HL-60 (cell line): ENCODE measurements at regions not wholly inside any gene's neighbourhood (a gene's known extent, or its start where the extent isn't known, plus 50 kb on each side); places are given as distances from the start of the nearest gene placed in this dataset.

ENCODE experiments used
- DNase-seq, 2 experiments: peaks; one replicate each; pipeline ENCODE4 v3.0.0-alpha.2; 2010 to 2020; ENCODE audit warnings: low read depth in 1 of 2, low spot score in 1 of 2
- H3K27ac ChIP-seq: fragments of 250-450 bp; sonication (Bioruptor Pico); replicated peaks from 2 replicates; pipeline ENCODE4 v1.5.1; 2020; ENCODE audit warnings: mild to moderate bottlenecking, moderate library complexity
- H3K27me3 ChIP-seq: fragments of 250-450 bp; sonication (Bioruptor Pico); 2 replicates; pipeline ENCODE4 v1.5.1; 2021; ENCODE audit warnings: mild to moderate bottlenecking, moderate library complexity; ENCODE audit not compliant: insufficient read depth, poor library complexity, severe bottlenecking
- H3K4me3 ChIP-seq: replicated peaks from 2 replicates; pipeline ENCODE4 v1.5.1; 2011; ENCODE audit warnings: mild to moderate bottlenecking, control low read depth, low read length; ENCODE audit not compliant: insufficient read depth
- GABPA ChIP-seq: IDR thresholded peaks from 2 replicates; pipeline ENCODE4 v1.6.1; 2012; ENCODE audit warnings: low read depth
- POLR2AphosphoS5 ChIP-seq: IDR thresholded peaks from 2 replicates; pipeline ENCODE4 v1.6.1; 2012; ENCODE audit warnings: low read depth
- SPI1 ChIP-seq: IDR thresholded peaks from 2 replicates; pipeline ENCODE4 v1.6.1; 2012; ENCODE audit warnings: low read depth, mild to moderate bottlenecking, borderline replicate concordance
- TF ChIP-seq, protein P1 (sequence below): IDR thresholded peaks from one replicate; pipeline ENCODE4 v1.5.1; 2011; ENCODE audit warnings: low read length, control low read depth, inconsistent platforms; ENCODE audit not compliant: insufficient read depth
- TF ChIP-seq, protein P2 (sequence below): IDR thresholded peaks from 2 replicates; pipeline ENCODE4 v1.6.1; 2012; ENCODE audit warnings: low read depth; ENCODE audit not compliant: insufficient replicate concordance

DNA sequence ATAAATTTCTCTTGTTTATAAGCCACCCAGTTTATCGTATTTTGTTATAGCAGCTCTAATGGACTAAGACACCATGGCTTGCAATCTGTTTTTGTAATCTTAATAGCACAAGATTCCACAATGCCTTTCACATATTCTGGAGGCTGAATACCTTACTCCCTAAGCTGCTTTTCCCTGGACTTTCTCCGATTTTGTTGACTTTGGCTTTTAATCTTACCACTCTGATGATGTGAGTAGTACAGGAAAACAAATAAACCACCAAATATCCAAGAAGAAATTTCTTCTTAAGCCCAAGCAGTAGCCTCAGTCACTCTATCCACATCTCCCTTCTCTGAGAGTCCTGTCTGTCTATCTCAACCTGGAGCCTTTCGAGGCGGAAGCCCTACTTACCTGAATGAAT lies 838.6 kb downstream of the LTN1 start:
- TF ChIP-seq POLR2AphosphoS5 (no peak), SPI1 (no peak)
- TF ChIP-seq, protein P1, sequence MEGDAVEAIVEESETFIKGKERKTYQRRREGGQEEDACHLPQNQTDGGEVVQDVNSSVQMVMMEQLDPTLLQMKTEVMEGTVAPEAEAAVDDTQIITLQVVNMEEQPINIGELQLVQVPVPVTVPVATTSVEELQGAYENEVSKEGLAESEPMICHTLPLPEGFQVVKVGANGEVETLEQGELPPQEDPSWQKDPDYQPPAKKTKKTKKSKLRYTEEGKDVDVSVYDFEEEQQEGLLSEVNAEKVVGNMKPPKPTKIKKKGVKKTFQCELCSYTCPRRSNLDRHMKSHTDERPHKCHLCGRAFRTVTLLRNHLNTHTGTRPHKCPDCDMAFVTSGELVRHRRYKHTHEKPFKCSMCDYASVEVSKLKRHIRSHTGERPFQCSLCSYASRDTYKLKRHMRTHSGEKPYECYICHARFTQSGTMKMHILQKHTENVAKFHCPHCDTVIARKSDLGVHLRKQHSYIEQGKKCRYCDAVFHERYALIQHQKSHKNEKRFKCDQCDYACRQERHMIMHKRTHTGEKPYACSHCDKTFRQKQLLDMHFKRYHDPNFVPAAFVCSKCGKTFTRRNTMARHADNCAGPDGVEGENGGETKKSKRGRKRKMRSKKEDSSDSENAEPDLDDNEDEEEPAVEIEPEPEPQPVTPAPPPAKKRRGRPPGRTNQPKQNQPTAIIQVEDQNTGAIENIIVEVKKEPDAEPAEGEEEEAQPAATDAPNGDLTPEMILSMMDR, result no peak
- no peaks in the 10 kb centered on the region for H3K27me3 ChIP-seq
- no peak for DNase-seq
- H3K27ac ChIP-seq, result no peak overlapping the region
- H3K4me3 ChIP-seq, result no peak overlapping the region

GRCh38 chr21:28152732-28153131 lies 839.9 kb downstream of the LTN1 start:
- no peak for DNase-seq
- H3K4me3 ChIP-seq, result no peak overlapping the region
- TF ChIP-seq GABPA (no peak), POLR2AphosphoS5 (no peak), SPI1 (no peak)
- TF ChIP-seq, protein P1, result no peak
- TF ChIP-seq, protein P2, sequence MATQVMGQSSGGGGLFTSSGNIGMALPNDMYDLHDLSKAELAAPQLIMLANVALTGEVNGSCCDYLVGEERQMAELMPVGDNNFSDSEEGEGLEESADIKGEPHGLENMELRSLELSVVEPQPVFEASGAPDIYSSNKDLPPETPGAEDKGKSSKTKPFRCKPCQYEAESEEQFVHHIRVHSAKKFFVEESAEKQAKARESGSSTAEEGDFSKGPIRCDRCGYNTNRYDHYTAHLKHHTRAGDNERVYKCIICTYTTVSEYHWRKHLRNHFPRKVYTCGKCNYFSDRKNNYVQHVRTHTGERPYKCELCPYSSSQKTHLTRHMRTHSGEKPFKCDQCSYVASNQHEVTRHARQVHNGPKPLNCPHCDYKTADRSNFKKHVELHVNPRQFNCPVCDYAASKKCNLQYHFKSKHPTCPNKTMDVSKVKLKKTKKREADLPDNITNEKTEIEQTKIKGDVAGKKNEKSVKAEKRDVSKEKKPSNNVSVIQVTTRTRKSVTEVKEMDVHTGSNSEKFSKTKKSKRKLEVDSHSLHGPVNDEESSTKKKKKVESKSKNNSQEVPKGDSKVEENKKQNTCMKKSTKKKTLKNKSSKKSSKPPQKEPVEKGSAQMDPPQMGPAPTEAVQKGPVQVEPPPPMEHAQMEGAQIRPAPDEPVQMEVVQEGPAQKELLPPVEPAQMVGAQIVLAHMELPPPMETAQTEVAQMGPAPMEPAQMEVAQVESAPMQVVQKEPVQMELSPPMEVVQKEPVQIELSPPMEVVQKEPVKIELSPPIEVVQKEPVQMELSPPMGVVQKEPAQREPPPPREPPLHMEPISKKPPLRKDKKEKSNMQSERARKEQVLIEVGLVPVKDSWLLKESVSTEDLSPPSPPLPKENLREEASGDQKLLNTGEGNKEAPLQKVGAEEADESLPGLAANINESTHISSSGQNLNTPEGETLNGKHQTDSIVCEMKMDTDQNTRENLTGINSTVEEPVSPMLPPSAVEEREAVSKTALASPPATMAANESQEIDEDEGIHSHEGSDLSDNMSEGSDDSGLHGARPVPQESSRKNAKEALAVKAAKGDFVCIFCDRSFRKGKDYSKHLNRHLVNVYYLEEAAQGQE, result no peak
- H3K27ac ChIP-seq, result no peak overlapping the region
- no peaks in the 10 kb centered on the region for H3K27me3 ChIP-seq

- TF ChIP-seq SPI1 (no peak), GABPA (no peak), POLR2AphosphoS5 (no peak)
- TF ChIP-seq, protein P2, result no peak
- TF ChIP-seq, protein P1, result no peak
- H3K27ac ChIP-seq, result no peak overlapping the region
Measured at GRCh38 chr21:28151758-28152157, 840.9 kb downstream of the LTN1 start.

GRCh38 chr21:28150778-28151177 lies 841.9 kb downstream of the LTN1 start:
- no peak for DNase-seq
- no peak overlapping the region for H3K27ac ChIP-seq
- H3K27me3 ChIP-seq, result no peaks in the 10 kb centered on the region
- TF ChIP-seq, protein P2, result no peak
- TF ChIP-seq POLR2AphosphoS5, result no peak
- no peak for TF ChIP-seq SPI1
- TF ChIP-seq, protein P1, result no peak
- H3K4me3 ChIP-seq, result no peak overlapping the region

More at GRCh38 chr21:28151758-28152157, 840.9 kb downstream of the LTN1 start:
- Histone ChIP-seq H3K4me3 (no peak overlapping the region), H3K27me3 (no peaks in the 10 kb centered on the region)
- DNase-seq, result no peak
